HCT116 (cell line): ENCODE measurements at regions not wholly inside any gene's neighbourhood (a gene's known extent, or its start where the extent isn't known, plus 50 kb on each side); places are given as distances from the start of the nearest gene placed in this dataset.

Source experiments
- ATAC-seq: fragments of 200-7000 bp; cut with Tn5 transposase; 2 replicates; pipeline ENCODE4 v1.9.1; 2020; ENCODE audit warnings: mild to moderate bottlenecking, moderate library complexity
- BruUV-seq: library from RNA; stranded (reverse); fragments of 400-500 nt; replicated peaks from 2 replicates; lab custom pipeline; 2021; lab: Mats Ljungman, UMichigan
- CTCF ChIA-PET: fragments of 300-600 bp; sonication (Branson Sonifier 250); formaldehyde crosslinking; loops from one replicate; lab custom pipeline; 2021; ENCODE audit warnings: antibody characterized with exemption; lab: Charles Lee
- POLR2A ChIA-PET: fragments of 300-600, 350-600 bp; sonication (Branson Sonifier 250); formaldehyde crosslinking; loops from one replicate; lab custom pipeline; 2021; ENCODE audit warnings: antibody characterized with exemption; lab: Charles Lee
- RAD21 ChIA-PET, 2 experiments: fragments of 300-600 bp; sonication (Branson Sonifier 250); formaldehyde crosslinking; loops; one replicate each; lab custom pipeline; 2023; ENCODE audit warnings: low total read pairs in 2 of 2; ENCODE audit not compliant: uncharacterized antibody in 2 of 2, unreplicated experiment in 2 of 2, low non-redundant PET in 1 of 2; lab: Charles Lee
- DNase-seq: peaks from one replicate; pipeline ENCODE4 v3.0.0-alpha.2; 2010; ENCODE audit warnings: low read depth, low spot score
- H2AFZ ChIP-seq: fragments of 200-600 bp; shearing (Covaris generic), sonication (generic); 2 replicates; pipeline ENCODE4 v1.6.1; 2017; ENCODE audit warnings: low read depth, mixed run types, mixed read lengths, antibody characterized with exemption, low read length; ENCODE audit not compliant: poor library complexity, severe bottlenecking
- H3K27ac ChIP-seq: 2 replicates; pipeline ENCODE4 v1.5.1; 2012; ENCODE audit warnings: low read depth, low read length
- H3K27me3 ChIP-seq: fragments of 200-600 bp; sonication (generic); 2 replicates; pipeline ENCODE4 v1.6.1; 2016; ENCODE audit warnings: mixed run types, low read length, mixed read lengths; ENCODE audit not compliant: insufficient read depth
- H3K36me3 ChIP-seq, 2 experiments: fragments of 200-500 bp in 1 of 2; fragments of 200-600 bp in 1 of 2; sonication (Bioruptor generic) in 1 of 2; sonication (generic) in 1 of 2; 2 replicates each; pipeline versions ENCODE4 v1.5.1 to v1.6.1; 2014 to 2016; ENCODE audit warnings: low read length in 2 of 2, inconsistent platforms in 1 of 2, mixed read lengths in 1 of 2, mixed run types in 1 of 2; ENCODE audit not compliant: insufficient read depth in 2 of 2, control insufficient read depth in 1 of 2
- H3K4me1 ChIP-seq, 2 experiments: fragments of 200-600 bp in 1 of 2; sonication (generic) in 1 of 2; 2 replicates each; pipeline versions ENCODE4 v1.5.1 to v1.6.1; 2012 to 2017; ENCODE audit warnings: low read length in 2 of 2, inconsistent platforms in 1 of 2, mild to moderate bottlenecking in 1 of 2, mixed read lengths in 1 of 2, mixed run types in 1 of 2, moderate library complexity in 1 of 2; ENCODE audit not compliant: insufficient read depth in 2 of 2, control insufficient read depth in 1 of 2
- H3K4me2 ChIP-seq: fragments of 200-600 bp; sonication (generic); 2 replicates; pipeline ENCODE4 v1.6.1; 2017; ENCODE audit warnings: mixed run types, low read length, mixed read lengths
- H3K4me3 ChIP-seq, 2 experiments: fragments of 200-600 bp in 1 of 2; sonication (generic) in 1 of 2; replicated peaks in 1 of 2; 2 replicates each; pipeline ENCODE4 v1.5.1; 2011 to 2016; ENCODE audit warnings: low read length in 2 of 2, control low read depth in 1 of 2, low read depth in 1 of 2, mild to moderate bottlenecking in 1 of 2, mixed read lengths in 1 of 2, mixed run types in 1 of 2
- H3K79me2 ChIP-seq: fragments of 200-600 bp; sonication (generic); 2 replicates; pipeline ENCODE4 v1.6.1; 2017; ENCODE audit warnings: mild to moderate bottlenecking, mixed run types, low read length, moderate library complexity, mixed read lengths; ENCODE audit not compliant: insufficient read depth
- H3K9ac ChIP-seq: fragments of 200-600 bp; sonication (generic); 2 replicates; pipeline ENCODE4 v1.6.1; 2016; ENCODE audit warnings: low read length, mixed read lengths
- H3K9me2 ChIP-seq: fragments of 200-600 bp; sonication (generic), shearing (Covaris generic); 2 replicates; pipeline ENCODE4 v1.6.1; 2017; ENCODE audit warnings: mixed run types, mild to moderate bottlenecking, moderate library complexity; ENCODE audit not compliant: insufficient read depth
- H3K9me3 ChIP-seq, 2 experiments: fragments of 200-500 bp in 1 of 2; fragments of 200-600 bp in 1 of 2; sonication (Bioruptor generic) in 1 of 2; sonication (generic) in 1 of 2; 2 replicates each; pipeline ENCODE4 v1.6.1; 2014 to 2017; ENCODE audit warnings: low read length in 2 of 2, mixed read lengths in 2 of 2, inconsistent platforms in 1 of 2, low read depth in 1 of 2, mild to moderate bottlenecking in 1 of 2, mixed run types in 1 of 2, moderate library complexity in 1 of 2; ENCODE audit not compliant: control insufficient read depth in 1 of 2, insufficient read depth in 1 of 2
- H4K20me1 ChIP-seq: fragments of 200-600 bp; sonication (generic), shearing (Covaris generic); 2 replicates; pipeline ENCODE4 v1.6.1; 2017; ENCODE audit warnings: mixed run types, mild to moderate bottlenecking, moderate library complexity; ENCODE audit not compliant: insufficient read depth
- CTCF ChIP-seq, 3 experiments: fragments of 200-600 bp in 1 of 3; sonication (generic) in 1 of 3; IDR thresholded peaks in 2 of 3; conservative IDR thresholded peaks in 1 of 3; 2 replicates each; pipeline ENCODE4 v1.5.1; 2012 to 2017; ENCODE audit warnings: low read depth in 2 of 3, low read length in 2 of 3, antibody characterized with exemption in 1 of 3, borderline replicate concordance in 1 of 3, control low read depth in 1 of 3, mild to moderate bottlenecking in 1 of 3, mixed read lengths in 1 of 3, mixed run types in 1 of 3, moderate library complexity in 1 of 3; ENCODE audit not compliant: insufficient read depth in 1 of 3
- EGR1 ChIP-seq: IDR thresholded peaks from 2 replicates; pipeline ENCODE4 v1.6.1; 2012; ENCODE audit warnings: low read depth
- RAD21 ChIP-seq: IDR thresholded peaks from 2 replicates; pipeline ENCODE4 v1.6.1; 2012; ENCODE audit warnings: low read depth, mild to moderate bottlenecking
- SIN3A ChIP-seq: IDR thresholded peaks from 2 replicates; pipeline ENCODE4 v1.6.1; 2012; ENCODE audit warnings: low read depth
- TCF7L2 ChIP-seq: IDR thresholded peaks from 2 replicates; pipeline ENCODE4 v1.7.0; 2011; ENCODE audit warnings: borderline replicate concordance, inconsistent platforms; ENCODE audit not compliant: insufficient read depth, insufficient read length; ENCODE audit errors: extremely low read depth
- intact Hi-C: fragments of 100-400 bp; cut with micrococcal nuclease; formaldehyde crosslinking; loops from 2 replicates; pipeline ENCODE4 v1.10.0; 2022

- Histone ChIP-seq H2AFZ (no peak overlapping the region), H3K4me1 (no peaks in the 10 kb centered on the region), H3K27ac (no peak overlapping the region), H3K9me3 (no peaks in the 10 kb centered on the region), H3K4me2 (no peak overlapping the region), H3K9me2 (no peaks in the 10 kb centered on the region), H3K27me3 (peaks cover 25% of the 10 kb centered on the region), H3K36me3 (no peaks in the 10 kb centered on the region), H3K4me3 (no peak overlapping the region), H3K9ac (no peak overlapping the region), H3K79me2 (no peaks in the 10 kb centered on the region), H4K20me1 (no peaks in the 10 kb centered on the region)
- ChIA-PET CTCF (interaction anchor here (0.7 to 2.1 kb wide), 11 partner anchors 13 to 801 kb away, joined by 3 to 14 read pairs (median 4); no protein-coding TSS in a partner anchor), RAD21 (interaction anchor here in 1 of 2 experiments (0.9 kb wide), 1 partner anchor 801 kb away, joined by 3 read pairs; no protein-coding TSS in a partner anchor), POLR2A (no interaction called here)
- ATAC-seq (peak; percentile 99), DNase-seq (peak; percentile 29)
- TF ChIP-seq RAD21 (peak; percentile 79), TCF7L2 (no peak), CTCF (IDR thresholded peaks at IDR 0.05 in 2 of 3, conservative IDR thresholded peaks at IDR 0.05 in 1 of 3; ENCODE audit: borderline replicate concordance in 1 of 3, insufficient read depth in 1 of 3, low read depth in 2 of 3, low read length in 2 of 3) (peak; percentile 53 to 85 (median 82); a peak in 5 of 6 replicates)
- intact Hi-C loops: loop anchor here (1.0 to 10.0 kb wide), 3 partner anchors 353 to 863 kb away; no protein-coding TSS in a partner anchor
- no TSS peak for BruUV-seq
Measured at GRCh38 chr4:82268050-82268825, 105.6 kb downstream of the HNRNPD start.

- TF ChIP-seq EGR1 (no peak), SIN3A (no peak)
- Histone ChIP-seq H3K79me2 (no peaks in the 10 kb centered on the region), H3K9me2 (no peaks in the 10 kb centered on the region), H4K20me1 (no peaks in the 10 kb centered on the region), H3K4me2 (no peak overlapping the region), H3K9me3 (no peaks in the 10 kb centered on the region), H3K27ac (no peak overlapping the region), H3K9ac (no peak overlapping the region), H3K36me3 (no peaks in the 10 kb centered on the region), H3K4me1 (no peaks in the 10 kb centered on the region), H2AFZ (no peak overlapping the region), H3K27me3 (peaks cover 18% of the 10 kb centered on the region), H3K4me3 (no peak overlapping the region)
- ChIA-PET RAD21 (interaction anchor here in 1 of 2 experiments (0.9 kb wide), 1 partner anchor 800 kb away, joined by 3 read pairs; no protein-coding TSS in a partner anchor), POLR2A (no interaction called here), CTCF (interaction anchor here (1.2 to 1.8 kb wide), 3 partner anchors 15 to 59 kb away, joined by 3 to 14 read pairs (median 5); no protein-coding TSS in a partner anchor)
- DNase-seq: no peak
- ATAC-seq: no peak
- intact Hi-C loops: loop anchor here (5.0 to 10.0 kb wide), 2 partner anchors 353 to 800 kb away; no protein-coding TSS in a partner anchor
- no TSS peak for BruUV-seq
Measured at GRCh38 chr4:82267506-82267905, 106.3 kb downstream of the HNRNPD start.
